ENCODE measurements at regions not wholly inside any gene's neighbourhood (a gene's known extent, or its start where the extent isn't known, plus 50 kb on each side); places are given as distances from the start of the nearest gene placed in this dataset.

- H3K27me3 ChIP-seq (ENCODE audit: low read length) = no peaks in the 10 kb centered on the region
- no peak overlapping the region for H3K9ac ChIP-seq (ENCODE audit: low read length)
- H3F3A ChIP-seq (ENCODE audit: insufficient read depth) = 0 out of 2 replicates have a peak, but pooled peaks cover 2% of the 10 kb centered on the region
- no peaks in the 10 kb centered on the region for H3K9me3 ChIP-seq (ENCODE audit: insufficient read depth, low read length)
- TF ChIP-seq CTCF (IDR thresholded peaks at IDR 0.05; ENCODE audit: insufficient read depth, low read length, poor library complexity, severe bottlenecking) (no peak), EZH2phosphoT487 (conservative IDR thresholded peaks at IDR 0.05; ENCODE audit: low read length) (no peak)
- no peak overlapping the region for H3K4me3 ChIP-seq (ENCODE audit: insufficient read depth, low read length, poor library complexity, severe bottlenecking)
- H3K79me2 ChIP-seq (ENCODE audit: insufficient read depth, low read length) = no peaks in the 10 kb centered on the region
- H3K36me3 ChIP-seq (ENCODE audit: low read length) = no peaks in the 10 kb centered on the region
- no peak overlapping the region for H2AFZ ChIP-seq (ENCODE audit: low read depth, low read length, severe bottlenecking)
- no peak overlapping the region for H3K4me2 ChIP-seq (ENCODE audit: low read depth, low read length, poor library complexity, severe bottlenecking)
- no peak overlapping the region for H3K27ac ChIP-seq (ENCODE audit: low read depth, low read length)
- H4K20me1 ChIP-seq (ENCODE audit: low read depth, low read length) = no peaks in the 10 kb centered on the region
- H3K9me2 ChIP-seq (replicated peaks; ENCODE audit: insufficient read depth, low read length) = no peaks in the 10 kb centered on the region
Measured at GRCh38 chr13:65964672-65965071, 1265.5 kb downstream of the PCDH9 start.

- H3F3A ChIP-seq (ENCODE audit: insufficient read depth) = 0 out of 2 replicates have a peak, but pooled peaks cover 2% of the 10 kb centered on the region
- no peaks in the 10 kb centered on the region for H3K9me2 ChIP-seq (replicated peaks; ENCODE audit: insufficient read depth, low read length)
- H2AFZ ChIP-seq (ENCODE audit: low read depth, low read length, severe bottlenecking) = no peak overlapping the region
- no peak overlapping the region for H3K9ac ChIP-seq (ENCODE audit: low read length)
- TF ChIP-seq EZH2phosphoT487 (conservative IDR thresholded peaks at IDR 0.05; ENCODE audit: low read length) (no peak), CTCF (IDR thresholded peaks at IDR 0.05; ENCODE audit: insufficient read depth, low read length, poor library complexity, severe bottlenecking) (no peak)
- peaks cover 10% of the 10 kb centered on the region; the same call in 1 of the 2 replicates for H3K9me3 ChIP-seq (ENCODE audit: insufficient read depth, low read length)
- no peak overlapping the region for H3K27ac ChIP-seq (ENCODE audit: low read depth, low read length)
- H4K20me1 ChIP-seq (ENCODE audit: low read depth, low read length) = no peaks in the 10 kb centered on the region
- no peak overlapping the region for H3K4me3 ChIP-seq (ENCODE audit: insufficient read depth, low read length, poor library complexity, severe bottlenecking)
- H3K79me2 ChIP-seq (ENCODE audit: insufficient read depth, low read length) = no peaks in the 10 kb centered on the region
- H3K36me3 ChIP-seq (ENCODE audit: low read length) = no peaks in the 10 kb centered on the region
- no peak overlapping the region for H3K4me2 ChIP-seq (ENCODE audit: low read depth, low read length, poor library complexity, severe bottlenecking)
- H3K27me3 ChIP-seq (ENCODE audit: low read length) = no peaks in the 10 kb centered on the region
Measured at GRCh38 chr13:65959305-65959704, 1270.8 kb downstream of the PCDH9 start.

- H3K4me2 ChIP-seq (ENCODE audit: low read depth, low read length, poor library complexity, severe bottlenecking) = no peak overlapping the region
- no peaks in the 10 kb centered on the region for H4K20me1 ChIP-seq (ENCODE audit: low read depth, low read length)
- no peak overlapping the region for H2AFZ ChIP-seq (ENCODE audit: low read depth, low read length, severe bottlenecking)
- TF ChIP-seq CTCF (IDR thresholded peaks at IDR 0.05; ENCODE audit: insufficient read depth, low read length, poor library complexity, severe bottlenecking) (no peak), EZH2phosphoT487 (conservative IDR thresholded peaks at IDR 0.05; ENCODE audit: low read length) (no peak)
- no peaks in the 10 kb centered on the region for H3K36me3 ChIP-seq (ENCODE audit: low read length)
- no peak overlapping the region for H3K9ac ChIP-seq (ENCODE audit: low read length)
- peaks cover 5% of the 10 kb centered on the region; the same call in 1 of the 2 replicates for H3K9me3 ChIP-seq (ENCODE audit: insufficient read depth, low read length)
- H3F3A ChIP-seq (ENCODE audit: insufficient read depth) = no peaks in the 10 kb centered on the region
- no peak overlapping the region for H3K27ac ChIP-seq (ENCODE audit: low read depth, low read length)
- no peaks in the 10 kb centered on the region for H3K9me2 ChIP-seq (replicated peaks; ENCODE audit: insufficient read depth, low read length)
- no peaks in the 10 kb centered on the region for H3K27me3 ChIP-seq (ENCODE audit: low read length)
- no peak overlapping the region for H3K4me3 ChIP-seq (ENCODE audit: insufficient read depth, low read length, poor library complexity, severe bottlenecking)
- no peaks in the 10 kb centered on the region for H3K79me2 ChIP-seq (ENCODE audit: insufficient read depth, low read length)
Measured at GRCh38 chr13:65946387-65946786, 1283.7 kb downstream of the PCDH9 start.

All from SU-DHL-6 (cell line).